ENCODE measurements at regions not wholly inside any gene's neighbourhood (a gene's known extent, or its start where the extent isn't known, plus 50 kb on each side); places are given as distances from the start of the nearest gene placed in this dataset.

DNA sequence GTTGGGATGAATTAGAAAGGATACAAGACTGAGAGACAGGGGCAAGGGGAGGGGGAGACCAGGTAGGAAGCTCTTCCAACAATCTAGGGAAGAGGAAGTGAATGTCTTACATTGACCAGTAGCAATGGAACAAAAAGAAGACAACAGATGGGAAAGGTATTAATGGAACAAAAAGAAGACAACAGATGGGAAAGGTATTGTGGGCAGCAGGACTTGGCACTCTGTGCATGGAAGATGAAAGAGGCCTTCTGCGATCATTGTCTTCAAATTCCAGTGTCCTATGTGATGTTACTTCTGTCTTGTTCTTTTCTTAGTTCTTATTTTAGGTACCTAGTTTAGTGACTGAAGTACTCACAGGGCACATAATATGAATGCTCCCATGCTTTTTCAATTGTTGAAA is 161.8 kb downstream of the PALM2AKAP2 start:
- no peaks in the 10 kb centered on the region for H3K36me3 Mint-ChIP-seq (ENCODE audit: low read depth, unreplicated experiment)
- H3K27me3 Mint-ChIP-seq (ENCODE audit: unreplicated experiment): no peaks in the 10 kb centered on the region
- H3K9me3 Mint-ChIP-seq (ENCODE audit: unreplicated experiment): no peaks in the 10 kb centered on the region
- no peak overlapping the region for H3K4me3 Mint-ChIP-seq (ENCODE audit: unreplicated experiment)
- H3K4me1 Mint-ChIP-seq (ENCODE audit: unreplicated experiment): peaks cover 9% of the 10 kb centered on the region
- no peak for DNase-seq (ENCODE audit: low spot score)
- TF ChIP-seq, protein P1, sequence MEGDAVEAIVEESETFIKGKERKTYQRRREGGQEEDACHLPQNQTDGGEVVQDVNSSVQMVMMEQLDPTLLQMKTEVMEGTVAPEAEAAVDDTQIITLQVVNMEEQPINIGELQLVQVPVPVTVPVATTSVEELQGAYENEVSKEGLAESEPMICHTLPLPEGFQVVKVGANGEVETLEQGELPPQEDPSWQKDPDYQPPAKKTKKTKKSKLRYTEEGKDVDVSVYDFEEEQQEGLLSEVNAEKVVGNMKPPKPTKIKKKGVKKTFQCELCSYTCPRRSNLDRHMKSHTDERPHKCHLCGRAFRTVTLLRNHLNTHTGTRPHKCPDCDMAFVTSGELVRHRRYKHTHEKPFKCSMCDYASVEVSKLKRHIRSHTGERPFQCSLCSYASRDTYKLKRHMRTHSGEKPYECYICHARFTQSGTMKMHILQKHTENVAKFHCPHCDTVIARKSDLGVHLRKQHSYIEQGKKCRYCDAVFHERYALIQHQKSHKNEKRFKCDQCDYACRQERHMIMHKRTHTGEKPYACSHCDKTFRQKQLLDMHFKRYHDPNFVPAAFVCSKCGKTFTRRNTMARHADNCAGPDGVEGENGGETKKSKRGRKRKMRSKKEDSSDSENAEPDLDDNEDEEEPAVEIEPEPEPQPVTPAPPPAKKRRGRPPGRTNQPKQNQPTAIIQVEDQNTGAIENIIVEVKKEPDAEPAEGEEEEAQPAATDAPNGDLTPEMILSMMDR (IDR thresholded peaks at IDR 0.05; ENCODE audit: unreplicated experiment): no peak
- H3K27ac Mint-ChIP-seq (ENCODE audit: unreplicated experiment): no peak overlapping the region

DNA sequence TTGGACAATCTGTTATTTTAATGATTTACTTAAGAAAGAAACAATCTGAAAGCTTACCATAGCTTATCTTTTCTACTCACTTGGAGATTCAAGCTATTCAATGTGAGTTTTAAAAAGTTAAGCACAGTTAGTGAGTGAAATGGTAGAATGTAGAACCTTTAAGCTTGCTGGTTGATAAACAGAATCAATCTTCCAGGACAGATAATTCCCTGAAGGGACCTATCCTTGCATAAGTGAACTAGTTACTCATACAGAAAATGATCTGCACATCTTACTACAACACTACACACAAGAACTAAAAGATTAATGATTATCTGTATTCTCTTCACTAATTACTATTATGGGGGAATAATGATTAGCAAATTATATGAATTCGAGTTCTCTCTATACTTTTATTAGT is 165.6 kb downstream of the PALM2AKAP2 start:
- no peaks in the 10 kb centered on the region for H3K9me3 Mint-ChIP-seq (ENCODE audit: unreplicated experiment)
- TF ChIP-seq, protein P1 (IDR thresholded peaks at IDR 0.05; ENCODE audit: unreplicated experiment): no peak
- H3K36me3 Mint-ChIP-seq (ENCODE audit: low read depth, unreplicated experiment): no peaks in the 10 kb centered on the region
- peaks cover 9% of the 10 kb centered on the region for H3K4me1 Mint-ChIP-seq (ENCODE audit: unreplicated experiment)
- DNase-seq (ENCODE audit: low spot score): no peak
- H3K27ac Mint-ChIP-seq (ENCODE audit: unreplicated experiment): no peak overlapping the region
- no peak overlapping the region for H3K4me3 Mint-ChIP-seq (ENCODE audit: unreplicated experiment)
- no peaks in the 10 kb centered on the region for H3K27me3 Mint-ChIP-seq (ENCODE audit: unreplicated experiment)

DNA sequence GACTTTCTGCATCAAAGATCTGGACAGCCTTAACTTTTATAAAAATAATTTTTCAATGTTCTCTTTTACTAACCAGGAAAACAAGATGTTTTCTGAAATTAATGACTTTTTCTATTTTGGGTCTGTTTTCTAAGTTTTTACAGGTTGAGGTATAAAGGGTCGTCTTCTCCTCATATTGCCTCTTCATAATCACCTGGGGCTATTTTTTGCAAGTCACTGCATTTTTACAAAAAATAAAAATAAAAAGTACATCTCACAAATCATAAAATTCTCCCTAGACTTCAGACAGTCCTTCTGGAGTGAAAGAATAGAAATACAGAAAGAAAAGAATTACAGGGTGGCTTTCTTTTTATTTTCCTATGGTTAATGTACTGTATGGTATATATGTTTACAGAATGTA is 168.5 kb downstream of the PALM2AKAP2 start:
- Mint-ChIP-seq H3K4me1 (ENCODE audit: unreplicated experiment) (peaks cover 8% of the 10 kb centered on the region), H3K27me3 (ENCODE audit: unreplicated experiment) (no peaks in the 10 kb centered on the region), H3K36me3 (ENCODE audit: low read depth, unreplicated experiment) (no peaks in the 10 kb centered on the region), H3K9me3 (ENCODE audit: unreplicated experiment) (no peaks in the 10 kb centered on the region), H3K4me3 (ENCODE audit: unreplicated experiment) (no peak overlapping the region), H3K27ac (ENCODE audit: unreplicated experiment) (no peak overlapping the region)
- TF ChIP-seq, protein P1 (IDR thresholded peaks at IDR 0.05; ENCODE audit: unreplicated experiment): no peak
- DNase-seq (ENCODE audit: low spot score): no peak

DNA sequence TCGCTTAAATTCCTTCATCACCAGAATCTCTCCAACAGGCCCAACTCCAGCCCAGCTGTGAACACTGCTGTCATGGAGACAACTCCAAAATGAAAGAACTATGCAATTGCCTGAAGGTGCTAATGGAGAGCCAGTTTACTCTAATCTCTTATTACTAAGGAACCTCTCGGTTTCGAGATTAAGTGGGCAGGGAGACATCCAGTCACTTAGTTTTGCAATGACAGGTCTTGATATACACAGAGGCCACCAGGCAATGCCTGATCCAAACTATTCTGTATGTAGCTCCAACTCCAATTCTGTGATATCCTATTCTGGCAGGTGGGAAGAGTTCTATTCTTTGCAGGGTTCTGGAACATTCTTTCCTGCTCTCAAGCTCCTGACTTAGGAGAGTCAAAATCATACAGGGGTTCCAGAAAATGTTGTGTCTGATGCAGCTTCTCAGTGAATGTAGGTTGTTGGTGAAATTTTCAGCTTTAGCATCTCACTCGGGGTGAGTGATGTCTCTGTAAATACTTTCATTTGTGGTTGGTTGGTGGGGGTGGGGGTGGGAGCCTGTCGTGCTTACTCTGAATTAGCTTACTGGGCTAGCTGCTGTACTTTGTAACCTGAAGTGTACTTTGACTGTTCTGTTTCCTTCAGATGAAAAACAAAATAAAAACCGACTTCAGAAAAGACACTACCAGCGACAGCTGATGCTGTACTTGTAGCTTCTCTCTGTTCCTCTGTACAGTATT is 170.9 kb downstream of the PALM2AKAP2 start:
- Mint-ChIP-seq H3K36me3 (ENCODE audit: low read depth, unreplicated experiment) (no peaks in the 10 kb centered on the region), H3K9me3 (ENCODE audit: unreplicated experiment) (no peaks in the 10 kb centered on the region), H3K4me3 (ENCODE audit: unreplicated experiment) (no peak overlapping the region), H3K4me1 (ENCODE audit: unreplicated experiment) (peaks cover 3% of the 10 kb centered on the region), H3K27me3 (ENCODE audit: unreplicated experiment) (peaks cover 1% of the 10 kb centered on the region), H3K27ac (ENCODE audit: unreplicated experiment) (no peak overlapping the region)
- DNase-seq (ENCODE audit: low spot score): no peak
- TF ChIP-seq, protein P1 (IDR thresholded peaks at IDR 0.05; ENCODE audit: unreplicated experiment): no peak

DNA sequence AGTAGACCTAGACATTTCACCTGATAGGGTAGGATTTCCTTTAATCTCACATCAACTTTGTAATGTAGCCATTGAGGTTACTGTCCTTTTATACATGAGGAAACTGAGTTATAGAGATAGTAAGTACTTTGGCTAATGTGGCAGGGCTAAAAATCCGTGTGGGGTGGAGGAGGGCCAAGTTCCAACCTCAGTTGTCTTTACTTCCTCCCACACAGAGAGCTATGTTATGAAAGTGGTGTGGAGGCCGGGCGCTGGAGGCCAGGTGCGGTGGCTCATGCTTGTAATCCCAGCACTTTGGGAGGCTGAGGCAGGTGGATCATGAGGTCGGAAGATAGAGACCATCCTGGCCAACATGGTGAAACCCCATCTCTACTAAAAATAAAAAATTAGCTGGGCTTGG is 173.3 kb downstream of the PALM2AKAP2 start:
- Mint-ChIP-seq H3K4me1 (ENCODE audit: unreplicated experiment) (peaks cover 8% of the 10 kb centered on the region), H3K27me3 (ENCODE audit: unreplicated experiment) (peaks cover 1% of the 10 kb centered on the region), H3K27ac (ENCODE audit: unreplicated experiment) (no peak overlapping the region), H3K4me3 (ENCODE audit: unreplicated experiment) (no peak overlapping the region), H3K36me3 (ENCODE audit: low read depth, unreplicated experiment) (no peaks in the 10 kb centered on the region), H3K9me3 (ENCODE audit: unreplicated experiment) (no peaks in the 10 kb centered on the region)
- no peak for DNase-seq (ENCODE audit: low spot score)
- TF ChIP-seq, protein P1 (IDR thresholded peaks at IDR 0.05; ENCODE audit: unreplicated experiment): no peak
